HG03139 (cell line): ENCODE measurements at regions not wholly inside any gene's neighbourhood (a gene's known extent, or its start where the extent isn't known, plus 50 kb on each side); places are given as distances from the start of the nearest gene placed in this dataset.
"Not testable (repeated sequence)": the region's sequence is repeated elsewhere in the genome, so short reads cannot be mapped to it uniquely, and the experiment has no call there.

ENCODE experiments used
- ATAC-seq: cut with Tn5 transposase; IDR thresholded peaks from one replicate; pipeline ENCODE4 v1.9.1; 2021; ENCODE audit not compliant: unreplicated experiment

GRCh38 chr1:166489670-166490436, 323.1 kb upstream of the FAM78B start:
- ATAC-seq: peak; percentile 74

GRCh38 chr1:166490437-166490991, 323.7 kb upstream of the FAM78B start:
- peak; percentile 44 for ATAC-seq

- not testable (repeated sequence) for ATAC-seq
Observed at GRCh38 chr1:166493765-166494164, 327.0 kb upstream of the FAM78B start.

GRCh38 chr1:166507347-166507746, 331.9 kb upstream of the POGK start:
- no peak for ATAC-seq

- no peak for ATAC-seq
Observed at GRCh38 chr1:166511761-166512160, 327.5 kb upstream of the POGK start.

- ATAC-seq: no peak
Observed at GRCh38 chr1:166514067-166514466, 325.2 kb upstream of the POGK start.

GRCh38 chr1:166527752-166528151, 311.5 kb upstream of the POGK start:
- no peak for ATAC-seq

GRCh38 chr1:166538646-166539045, 300.6 kb upstream of the POGK start:
- ATAC-seq: no peak

GRCh38 chr1:166544036-166544435, 295.2 kb upstream of the POGK start:
- no peak for ATAC-seq

GRCh38 chr1:166544561-166544960, 294.7 kb upstream of the POGK start:
- no peak for ATAC-seq

GRCh38 chr1:166552706-166553105, 286.6 kb upstream of the POGK start:
- no peak for ATAC-seq

GRCh38 chr1:166570954-166571353, 268.3 kb upstream of the POGK start:
- no peak for ATAC-seq

GRCh38 chr1:166573199-166573598, 266.1 kb upstream of the POGK start:
- no peak for ATAC-seq

- ATAC-seq: no peak
Observed at GRCh38 chr1:166579557-166580501, 259.4 kb upstream of the POGK start.

GRCh38 chr1:166588741-166589140, 250.5 kb upstream of the POGK start:
- ATAC-seq: no peak

GRCh38 chr1:166590161-166590560, 249.1 kb upstream of the POGK start:
- ATAC-seq: no peak

GRCh38 chr1:166594646-166595045, 244.6 kb upstream of the POGK start:
- ATAC-seq: no peak

- no peak for ATAC-seq
Observed at GRCh38 chr1:166597516-166597915, 241.8 kb upstream of the POGK start.

- no peak for ATAC-seq
Observed at GRCh38 chr1:166600574-166600973, 238.7 kb upstream of the POGK start.

GRCh38 chr1:166601650-166602278, 237.5 kb upstream of the POGK start:
- no peak for ATAC-seq

GRCh38 chr1:166602801-166603200, 236.5 kb upstream of the POGK start:
- not testable (repeated sequence) for ATAC-seq
